HT1080 (cell line): ENCODE measurements at regions not wholly inside any gene's neighbourhood (a gene's known extent, or its start where the extent isn't known, plus 50 kb on each side); places are given as distances from the start of the nearest gene placed in this dataset.
A peak's percentile ranks its signal among the peaks of the same experiment; 100 is the strongest.

Source experiments
- DNase-seq: peaks from one replicate; pipeline ENCODE4 v3.0.0-alpha.2; 2015; ENCODE audit warnings: low read depth

DNA sequence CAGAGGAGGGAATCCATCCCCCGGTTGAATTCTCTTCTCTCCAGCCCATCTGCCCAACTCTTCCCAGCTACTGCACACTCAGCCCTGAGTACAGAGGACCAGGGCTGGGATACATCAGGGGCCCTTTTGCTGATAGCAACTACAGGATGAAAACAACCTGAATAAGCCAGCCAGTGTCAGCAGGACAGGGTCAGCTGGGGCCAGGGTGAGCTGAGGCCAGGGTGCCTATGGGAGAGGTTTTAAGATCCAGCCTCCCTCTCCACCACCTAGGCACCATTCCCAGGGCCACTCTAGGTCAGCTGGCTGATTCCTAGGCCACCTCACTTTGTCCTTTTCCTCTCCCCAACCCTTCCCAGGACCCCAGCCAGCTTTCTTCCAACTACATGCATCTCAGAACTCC, 83.8 kb downstream of the MRPL46 start:
- no peak for DNase-seq

DNA sequence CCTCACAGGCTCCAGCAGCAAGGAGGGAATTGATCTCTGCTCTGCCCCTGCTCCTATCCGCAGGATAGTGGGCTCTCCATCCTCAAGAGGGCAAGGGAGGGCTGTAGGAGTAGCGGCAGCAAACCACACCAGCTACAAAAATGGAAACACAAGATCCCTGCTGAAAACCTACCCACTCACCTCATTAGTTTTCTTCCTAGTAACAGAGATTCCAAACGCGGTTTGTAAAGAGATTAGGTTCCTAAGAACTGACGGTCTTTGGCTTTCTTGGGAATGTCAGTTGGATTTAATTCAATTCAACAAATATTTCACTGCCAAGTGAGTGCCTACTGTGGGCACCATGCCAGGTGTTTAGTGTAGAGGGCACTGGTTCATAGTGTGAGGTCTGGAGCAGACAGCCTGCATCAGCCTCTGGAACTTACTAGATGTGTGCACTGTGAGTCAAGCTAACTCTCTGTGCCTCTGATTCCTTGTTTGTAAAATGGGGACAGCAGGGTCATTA, 84.7 kb downstream of the MRPL46 start:
- DNase-seq = peak; percentile 46

DNA sequence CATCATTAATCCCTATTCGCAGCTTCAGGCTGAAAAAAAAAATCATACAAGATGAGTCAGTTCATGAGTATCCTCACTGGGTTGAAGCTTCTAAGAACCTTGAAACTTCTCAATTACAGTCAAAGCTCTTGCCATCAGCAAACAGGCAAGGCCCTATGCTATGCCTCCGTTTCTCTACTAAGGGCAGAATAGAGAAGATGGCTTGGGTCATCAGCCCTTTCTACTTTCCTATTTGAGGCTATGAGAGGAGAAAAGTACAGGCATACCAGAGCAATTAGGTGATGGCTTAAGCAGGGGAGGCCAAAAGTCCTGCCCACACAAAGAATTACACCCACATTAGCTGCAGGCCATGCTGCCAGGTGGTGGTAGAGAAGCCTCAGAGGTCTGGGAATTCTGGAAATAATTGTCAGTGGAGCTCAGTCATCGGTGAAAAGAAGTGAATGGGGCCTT, 89.0 kb downstream of the MRPL46 start:
- peak; percentile 26 for DNase-seq

DNA sequence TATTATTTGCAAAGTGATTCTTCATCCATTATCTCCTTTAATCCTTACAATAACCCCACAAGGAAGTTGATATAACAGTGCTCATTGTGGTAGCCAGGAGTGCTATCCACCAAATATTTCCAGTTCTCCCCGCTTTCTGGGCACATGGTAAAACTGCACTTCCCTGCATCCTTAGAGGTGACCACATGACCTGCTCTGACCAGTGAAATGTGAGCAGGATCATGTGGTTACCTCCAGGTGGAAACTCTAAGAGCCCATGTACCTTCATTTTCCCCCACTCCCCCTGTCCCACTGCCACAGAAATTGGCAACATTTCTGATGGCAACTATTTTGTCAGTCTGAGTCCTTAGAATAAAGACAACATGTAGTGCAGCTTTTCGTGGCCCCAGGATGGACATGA, 89.7 kb downstream of the MRPL46 start:
- no peak for DNase-seq

DNA sequence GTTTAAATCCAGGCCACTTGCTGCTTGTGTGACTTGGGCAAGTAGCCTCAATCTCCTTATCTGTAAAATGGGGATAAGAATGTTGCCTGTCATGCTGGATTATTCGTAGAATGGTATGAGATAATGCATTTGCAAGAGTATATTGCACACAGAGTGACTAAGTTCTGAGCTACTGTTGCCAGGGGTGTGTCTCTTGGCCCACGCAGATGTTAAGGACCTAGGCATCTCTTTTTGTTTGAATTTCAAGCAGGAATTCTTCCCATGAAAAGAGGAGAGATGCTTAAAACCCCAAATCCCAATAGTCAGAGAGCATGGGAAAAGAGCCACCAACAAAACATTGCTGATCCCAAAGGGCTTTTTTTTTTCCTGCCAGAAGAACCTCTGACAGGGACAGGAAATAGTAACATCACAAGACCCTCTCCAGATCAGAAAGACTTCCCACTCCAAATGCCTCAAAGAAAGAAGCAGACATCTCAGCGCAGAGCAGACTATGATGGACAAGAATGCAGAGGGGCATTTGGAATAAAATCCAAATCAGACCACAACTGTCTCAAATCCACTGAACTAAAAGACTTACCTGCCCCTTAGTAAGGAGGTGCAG, 90.5 kb downstream of the MRPL46 start:
- no peak for DNase-seq

DNA sequence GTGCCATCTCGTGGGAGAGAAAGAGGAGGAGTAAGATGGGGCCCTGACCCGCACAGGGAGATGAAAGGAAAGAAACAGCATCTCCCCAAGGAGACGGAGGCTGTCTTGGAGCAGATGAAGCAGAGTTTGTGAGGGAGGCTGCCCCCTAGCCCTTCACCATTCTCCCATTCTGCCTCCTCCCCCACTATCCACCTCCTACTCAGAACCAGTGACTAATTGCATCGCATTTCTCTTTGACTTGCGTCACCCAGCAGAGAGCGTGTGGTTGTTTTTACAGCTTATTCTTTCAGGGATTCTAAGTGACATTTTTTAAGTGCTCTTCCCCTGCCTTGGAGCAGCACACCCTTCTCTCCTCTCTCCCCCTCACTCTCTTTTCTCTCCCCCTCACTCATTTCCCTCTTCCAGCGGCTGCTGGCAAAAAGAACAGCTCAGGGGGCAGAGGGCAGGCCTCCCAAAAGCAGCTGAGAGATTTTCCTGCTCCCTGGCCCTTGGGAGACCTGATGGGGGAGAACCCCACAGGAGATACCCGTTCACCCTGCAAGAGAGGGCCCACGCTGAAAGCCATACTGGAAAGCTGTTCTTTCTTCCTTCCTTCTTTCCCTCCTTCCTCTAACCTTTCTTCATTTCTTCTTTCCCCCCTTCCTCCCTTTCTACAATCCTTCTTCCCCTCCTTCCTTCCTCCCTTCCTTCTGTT, 91.8 kb downstream of the MRPL46 start:
- DNase-seq = peak; percentile 64

DNA sequence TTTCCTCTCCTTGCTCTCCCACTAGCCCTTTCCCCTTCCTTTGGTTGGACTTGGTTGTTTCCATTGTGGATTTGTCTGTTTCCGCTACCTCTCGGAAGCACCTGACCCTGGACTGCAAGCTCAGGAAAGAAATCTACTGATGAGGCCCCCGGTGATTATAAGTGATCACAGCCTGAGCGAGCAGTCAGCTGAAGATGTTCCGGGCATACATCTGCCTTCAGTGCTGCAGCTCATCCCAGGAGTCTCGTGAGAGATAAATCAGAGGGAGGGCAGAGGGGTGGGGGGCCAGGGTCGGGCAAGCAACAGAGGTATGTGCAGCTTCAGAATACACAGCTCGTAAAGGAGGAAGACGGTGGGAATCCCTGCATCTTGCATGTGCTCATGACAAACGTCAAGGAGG, 102.1 kb downstream of the MRPL46 start:
- no peak for DNase-seq

DNA sequence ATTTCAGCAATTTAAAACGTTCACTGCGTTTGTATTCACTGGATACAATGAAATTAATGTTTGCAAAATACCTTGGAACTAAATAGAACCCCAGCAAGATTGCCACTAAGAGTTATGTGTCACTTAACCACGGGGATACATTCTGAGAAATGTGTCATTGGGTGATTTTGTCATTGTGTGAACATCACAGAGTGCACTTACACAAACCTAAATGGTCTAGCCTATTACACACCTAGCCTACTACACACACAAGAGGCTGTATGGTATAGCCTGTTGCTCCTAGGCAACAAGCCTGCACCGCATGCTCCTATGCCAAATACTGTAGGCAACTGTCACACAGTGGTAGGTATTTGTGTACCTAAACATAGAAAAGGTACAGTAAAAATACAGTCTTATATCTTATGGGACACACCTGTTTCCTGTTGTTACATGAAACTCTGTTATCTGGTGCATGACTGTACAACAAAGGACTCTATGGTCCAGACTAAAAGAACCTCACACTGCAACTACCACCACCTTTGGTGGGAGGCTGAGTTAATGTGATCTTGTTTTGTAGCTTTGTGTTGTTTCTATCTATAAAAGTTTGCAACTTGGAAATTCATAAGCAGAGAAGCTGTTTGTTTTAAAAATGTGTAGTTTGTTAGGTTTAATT, 92.2 kb upstream of the NTRK3 start:
- DNase-seq = no peak

DNA sequence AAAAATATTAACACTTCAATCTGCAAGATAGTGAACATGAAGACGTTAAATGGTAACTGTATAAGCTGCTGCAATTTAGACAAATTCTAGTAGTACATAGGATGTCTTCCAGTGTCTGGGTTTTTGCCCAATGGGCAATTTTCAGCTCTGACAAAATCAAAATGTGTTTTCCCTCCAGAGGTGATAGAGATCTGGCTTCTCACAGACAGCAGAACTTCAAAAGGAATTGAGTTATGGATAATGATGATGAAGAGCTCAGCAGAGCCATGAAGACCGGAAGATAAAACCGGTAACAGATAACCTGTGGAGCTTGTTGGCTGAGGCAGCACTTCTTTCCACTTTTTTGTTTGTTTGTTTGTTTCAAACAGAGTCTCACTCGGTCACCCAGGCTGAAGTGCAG, 89.4 kb upstream of the NTRK3 start:
- no peak for DNase-seq

DNA sequence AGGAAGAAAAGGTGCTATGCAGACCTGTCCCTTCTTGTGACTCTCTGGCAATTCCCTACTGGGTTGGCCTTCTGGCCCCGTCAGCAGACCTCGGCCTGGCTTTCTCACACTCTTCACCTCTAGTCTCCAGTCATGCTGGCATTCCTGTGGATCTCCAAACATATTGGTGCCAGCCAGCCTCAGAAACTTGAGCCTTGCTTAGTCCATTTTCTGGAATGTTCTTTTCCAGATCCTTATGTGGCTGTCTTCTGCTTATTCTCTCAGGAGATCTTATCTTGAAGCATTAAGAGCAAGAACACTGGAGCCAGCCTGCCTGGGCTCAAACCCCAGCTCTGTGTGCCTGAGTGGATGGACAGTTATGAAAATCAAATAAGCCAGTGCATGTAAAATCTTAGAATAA, 88.2 kb upstream of the NTRK3 start:
- no peak for DNase-seq

DNA sequence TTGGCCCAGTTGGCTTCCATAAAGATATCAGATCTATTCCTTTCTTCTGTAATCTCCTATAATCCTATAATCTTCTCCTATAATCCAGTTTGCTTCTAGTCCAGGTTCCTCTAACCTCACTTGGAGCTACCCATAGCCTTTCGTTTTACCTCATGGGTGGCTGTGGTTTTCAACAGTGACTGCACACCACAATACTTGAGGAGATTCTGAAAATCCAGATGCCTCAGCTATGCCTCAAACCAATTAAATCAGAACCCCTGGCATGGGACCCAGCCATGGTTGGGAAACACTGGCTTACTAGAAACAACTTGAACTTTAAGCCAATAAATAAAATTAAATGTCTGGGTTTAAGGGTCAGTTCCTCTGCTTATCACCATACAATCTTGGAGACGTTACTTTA, 86.1 kb upstream of the NTRK3 start:
- no peak for DNase-seq

DNA sequence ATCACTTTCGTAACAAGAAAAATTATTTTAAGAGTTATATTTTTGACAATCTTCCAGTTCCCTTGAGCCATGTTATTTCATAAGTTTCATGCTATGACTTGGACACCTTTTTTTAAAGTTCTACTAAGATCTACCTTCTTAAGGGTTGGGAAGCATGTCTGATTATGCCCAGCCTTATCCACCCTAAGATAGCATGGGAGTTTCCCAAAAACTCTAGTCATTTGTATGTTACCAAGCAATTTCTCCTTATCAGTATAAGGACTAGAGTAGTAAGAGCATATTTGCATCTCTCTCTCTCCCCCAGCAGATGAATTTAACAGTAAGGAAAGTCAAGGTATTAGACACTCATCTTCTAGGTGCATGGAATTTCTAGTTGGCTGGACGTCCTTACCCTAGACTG, 85.1 kb upstream of the NTRK3 start:
- no peak for DNase-seq

DNA sequence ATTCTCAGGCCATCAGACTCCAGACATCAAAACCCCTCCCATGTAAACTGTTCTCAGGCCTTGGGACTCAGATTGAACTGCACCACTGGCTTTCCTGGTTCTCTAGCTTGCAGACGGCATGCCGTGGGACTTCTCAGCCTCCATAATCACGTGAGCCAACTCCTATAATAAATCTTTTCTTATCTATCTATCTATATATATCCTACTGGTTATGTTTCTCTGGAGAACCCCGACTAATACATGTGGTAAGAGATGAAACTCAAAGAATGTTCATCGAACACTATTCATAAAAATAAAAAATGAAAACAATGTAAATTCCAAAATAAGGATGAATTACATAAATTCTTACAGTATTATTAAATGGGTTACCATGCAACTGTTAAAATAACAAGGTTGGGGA, 84.5 kb upstream of the NTRK3 start:
- no peak for DNase-seq

DNA sequence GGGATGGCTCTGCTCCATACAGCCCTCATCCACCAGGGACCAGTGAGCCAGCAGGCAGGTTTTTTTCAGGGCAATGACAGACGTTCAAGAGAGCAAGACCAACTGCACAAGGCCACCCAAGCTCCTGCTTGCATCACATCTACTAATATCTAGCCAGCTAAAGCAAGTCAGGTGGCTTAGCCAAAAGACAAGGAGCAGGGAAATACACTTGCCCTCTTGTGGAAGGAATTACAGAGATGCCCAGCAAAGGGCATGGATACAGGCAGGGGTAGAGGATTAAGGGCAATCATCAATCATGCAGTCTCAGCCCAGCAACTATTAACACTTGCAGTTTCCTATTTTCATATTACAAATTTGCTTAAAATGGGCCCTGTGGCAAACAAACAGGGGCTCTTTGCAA, 81.5 kb upstream of the NTRK3 start:
- no peak for DNase-seq

DNA sequence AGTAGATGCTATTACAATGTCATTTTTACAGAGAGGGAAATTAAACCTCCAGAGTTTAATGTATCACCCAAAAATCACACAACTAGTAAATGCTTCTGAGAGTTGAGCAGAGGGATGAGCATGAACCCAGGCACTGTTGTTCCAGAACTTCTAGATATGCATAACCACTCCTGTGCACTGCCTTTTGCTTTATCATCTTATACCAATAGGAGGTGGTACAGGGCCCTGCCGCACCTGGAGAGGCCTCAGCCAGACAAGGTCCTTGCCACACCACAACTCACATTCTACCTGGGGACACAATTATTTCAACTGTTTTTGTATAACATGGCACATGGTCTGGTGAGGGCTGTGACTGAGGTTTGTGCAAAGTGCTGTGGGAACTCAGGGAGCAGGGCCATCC, 78.5 kb upstream of the NTRK3 start:
- no peak for DNase-seq

DNA sequence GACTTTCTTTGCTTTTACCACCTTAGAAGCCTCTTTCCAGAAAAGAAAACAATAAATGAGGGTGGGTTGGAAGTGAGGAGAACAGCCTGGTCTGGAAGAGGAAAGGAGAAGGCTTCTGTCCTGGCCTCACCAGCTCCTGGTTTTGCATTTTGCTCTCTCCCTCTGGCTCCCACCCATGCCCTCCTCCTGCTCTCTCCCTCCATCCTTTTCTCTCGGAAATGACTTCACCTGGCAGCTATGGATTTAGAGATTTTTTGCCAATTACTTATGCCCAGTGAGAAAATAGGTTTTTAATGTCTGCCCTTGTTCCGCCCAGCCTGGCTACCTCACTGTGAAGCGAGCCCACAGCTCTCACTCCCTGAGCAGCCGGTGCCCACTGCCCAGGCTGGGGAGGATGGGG, 77.9 kb upstream of the NTRK3 start:
- peak; percentile 63 for DNase-seq

DNA sequence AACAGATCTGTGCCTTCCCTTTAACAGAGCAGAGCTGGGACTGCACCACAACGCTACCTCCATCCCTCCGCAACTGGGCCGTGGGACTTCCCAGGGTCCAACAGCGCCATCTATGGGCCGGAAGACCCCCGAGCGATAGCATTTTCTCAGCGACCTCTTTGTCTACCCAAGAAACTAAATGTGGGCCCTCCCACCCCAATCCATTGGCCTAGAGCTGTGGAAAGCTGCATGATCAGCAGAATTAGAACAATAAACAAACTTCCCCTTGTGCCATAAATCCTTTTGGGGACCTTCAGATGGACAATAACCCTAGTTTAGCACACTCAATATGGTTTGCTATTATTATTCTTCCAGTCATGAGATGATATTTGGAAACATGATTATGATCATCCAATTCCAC, 74.8 kb upstream of the NTRK3 start:
- peak; percentile 46 for DNase-seq

DNA sequence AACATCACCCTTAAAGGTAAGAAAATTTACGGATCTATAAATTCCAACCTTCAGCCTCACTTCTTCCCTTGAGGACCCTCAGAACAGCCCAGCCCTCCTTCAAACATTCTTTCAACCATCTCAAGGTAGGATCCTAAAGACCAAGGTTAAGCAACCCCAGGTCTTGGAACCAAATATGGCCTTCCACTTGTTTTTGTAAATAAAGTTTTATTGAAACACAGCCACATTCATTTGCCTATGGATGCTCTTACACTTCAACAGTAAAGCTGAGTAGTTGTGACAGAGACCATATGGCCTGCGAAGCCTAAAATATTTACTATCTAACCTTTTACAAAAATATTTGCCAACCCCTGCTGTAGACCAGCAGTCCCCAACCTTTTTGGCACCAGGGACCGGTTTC, 70.4 kb upstream of the NTRK3 start:
- DNase-seq = no peak

DNA sequence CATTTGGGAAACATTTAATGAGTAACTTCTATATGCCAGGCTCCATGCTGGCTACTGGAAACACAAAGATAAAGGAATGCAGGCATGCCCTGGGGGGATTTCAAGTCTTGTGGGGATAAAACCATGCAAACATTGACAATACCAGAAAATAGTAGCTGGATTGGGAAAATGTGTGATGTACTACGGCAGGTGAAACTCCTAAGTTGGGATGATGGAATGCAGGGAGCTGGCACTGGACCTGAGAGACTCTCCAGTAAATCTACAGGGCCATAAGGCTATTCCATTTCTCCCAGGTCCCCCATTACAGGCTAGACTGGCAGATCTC, 68.2 kb upstream of the NTRK3 start:
- DNase-seq = no peak

DNA sequence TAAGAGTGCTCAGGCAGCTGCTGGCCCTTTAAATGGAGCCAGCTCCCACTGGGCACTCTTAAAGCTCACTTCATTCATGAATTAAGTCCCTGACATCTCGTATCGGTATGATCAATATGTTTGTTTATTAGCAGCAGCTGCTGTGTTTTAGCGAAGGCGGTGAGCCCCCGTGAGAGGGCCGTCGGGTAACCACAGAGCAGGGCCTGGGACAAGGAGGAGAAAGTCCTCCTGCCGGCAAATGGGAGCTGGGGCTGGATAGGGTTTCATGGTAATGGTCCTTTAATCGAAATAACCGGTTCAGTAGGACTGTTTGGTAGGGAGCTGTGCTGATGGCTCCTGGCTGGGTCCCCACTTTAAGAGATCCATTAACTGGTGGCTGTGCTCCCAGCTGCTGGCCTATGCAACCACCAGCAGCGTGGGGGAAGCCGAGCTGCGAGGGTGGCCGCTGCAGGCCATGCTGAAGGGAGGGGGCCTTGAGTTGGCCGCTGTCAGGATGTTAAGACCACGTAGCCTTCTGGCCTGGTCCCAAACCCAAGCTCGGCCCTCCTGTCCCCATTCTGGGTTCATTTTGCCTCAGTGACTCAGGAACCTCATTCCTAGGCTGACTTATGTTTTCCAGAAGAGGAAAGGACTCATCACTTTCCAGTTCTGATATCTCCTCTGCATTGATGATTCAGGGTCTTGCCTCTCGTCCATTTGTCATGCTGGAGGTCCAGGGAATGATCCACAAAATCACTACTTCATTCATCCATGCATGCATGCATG, 67.6 kb upstream of the NTRK3 start:
- DNase-seq = no peak

DNA sequence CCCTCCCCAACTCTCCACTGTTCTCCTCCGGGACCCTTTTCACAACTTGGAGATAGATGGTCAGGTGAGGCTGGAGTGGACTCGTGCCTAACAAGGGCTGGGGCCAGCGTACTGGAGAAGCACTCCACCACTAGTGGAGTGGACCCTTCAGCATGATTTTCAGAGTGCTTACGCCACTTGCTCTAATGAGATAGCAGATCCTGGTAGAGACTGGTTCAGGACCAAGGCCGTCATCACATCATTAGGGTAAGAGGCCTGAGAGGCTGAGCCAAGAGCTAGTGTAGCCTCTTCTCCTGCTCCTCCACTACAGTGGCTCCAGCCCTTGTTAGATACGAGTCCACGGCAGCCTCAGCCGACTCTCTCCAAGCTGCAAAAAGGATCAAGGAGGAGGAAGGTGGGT, 66.9 kb upstream of the NTRK3 start:
- no peak for DNase-seq

DNA sequence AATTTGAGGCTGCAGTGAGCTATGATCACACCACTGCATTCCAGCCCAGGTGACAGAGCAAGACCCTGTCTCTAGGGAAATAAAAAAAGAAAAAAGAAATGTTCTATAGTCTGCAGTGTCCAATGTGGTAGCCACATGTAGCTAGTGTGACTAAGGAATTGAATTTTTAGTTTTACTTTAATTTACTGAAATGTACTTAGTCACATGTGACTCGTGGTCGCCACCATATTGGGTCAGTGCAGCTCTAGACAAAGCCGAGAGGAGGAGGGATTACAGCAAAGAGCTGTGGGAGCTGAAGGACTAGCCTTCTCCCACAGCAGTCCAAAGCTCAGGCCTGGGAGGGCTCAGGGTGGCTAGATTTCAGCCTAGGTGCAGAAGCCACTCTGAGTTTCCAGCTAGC, 65.9 kb upstream of the NTRK3 start:
- DNase-seq = no peak
